Activated naive CD8-positive, alpha-beta T cell treated with anti-CD3 and anti-CD28 coated beads for 36 hours (primary cell): ENCODE measurements at regions not wholly inside any gene's neighbourhood (a gene's known extent, or its start where the extent isn't known, plus 50 kb on each side); places are given as distances from the start of the nearest gene placed in this dataset.

Experiments
- DNase-seq: peaks from one replicate; pipeline ENCODE4 v3.0.0; 2021
- H3K27ac Mint-ChIP-seq: one replicate; pipeline ENCODE4 v1.8.0; 2022; ENCODE audit warnings: mild to moderate bottlenecking, moderate library complexity, mixed read lengths
- H3K27me3 Mint-ChIP-seq: one replicate; pipeline ENCODE4 v1.8.0; 2022; ENCODE audit warnings: mild to moderate bottlenecking, mixed read lengths
- H3K36me3 Mint-ChIP-seq: one replicate; pipeline ENCODE4 v1.8.0; 2021; ENCODE audit warnings: mild to moderate bottlenecking, mixed read lengths
- H3K4me1 Mint-ChIP-seq: one replicate; pipeline ENCODE4 v1.8.0; 2021; ENCODE audit warnings: mixed read lengths
- H3K4me3 Mint-ChIP-seq: one replicate; pipeline ENCODE4 v1.8.0; 2022; ENCODE audit warnings: mild to moderate bottlenecking, moderate library complexity, mixed read lengths
- H3K9me3 Mint-ChIP-seq: one replicate; pipeline ENCODE4 v1.8.0; 2022; ENCODE audit warnings: mixed read lengths

GRCh38 chr6:166073082-166073481, 94.6 kb downstream of the TBXT start:
- Mint-ChIP-seq H3K27ac (no peak overlapping the region), H3K4me3 (no peak overlapping the region), H3K4me1 (no peaks in the 10 kb centered on the region), H3K27me3 (peaks cover 14% of the 10 kb centered on the region), H3K36me3 (no peaks in the 10 kb centered on the region), H3K9me3 (peaks cover 11% of the 10 kb centered on the region)
- DNase-seq: no peak

GRCh38 chr6:166068768-166069167, 98.9 kb downstream of the TBXT start:
- H3K4me1 Mint-ChIP-seq: no peaks in the 10 kb centered on the region
- no peak for DNase-seq
- H3K9me3 Mint-ChIP-seq: peaks cover 14% of the 10 kb centered on the region
- no peaks in the 10 kb centered on the region for H3K36me3 Mint-ChIP-seq
- H3K4me3 Mint-ChIP-seq: no peak overlapping the region
- H3K27me3 Mint-ChIP-seq: peaks cover 14% of the 10 kb centered on the region
- no peak overlapping the region for H3K27ac Mint-ChIP-seq

GRCh38 chr6:166058064-166058739, 109.4 kb downstream of the TBXT start:
- Mint-ChIP-seq H3K27me3 (peaks cover 6% of the 10 kb centered on the region), H3K9me3 (peaks cover 11% of the 10 kb centered on the region), H3K27ac (no peak overlapping the region), H3K4me3 (no peak overlapping the region), H3K36me3 (no peaks in the 10 kb centered on the region), H3K4me1 (no peaks in the 10 kb centered on the region)
- DNase-seq: no peak

- Mint-ChIP-seq H3K27me3 (peaks cover 6% of the 10 kb centered on the region), H3K4me1 (no peaks in the 10 kb centered on the region), H3K36me3 (no peaks in the 10 kb centered on the region), H3K9me3 (peaks cover 15% of the 10 kb centered on the region), H3K4me3 (no peak overlapping the region), H3K27ac (no peak overlapping the region)
- DNase-seq: no peak
These were observed 110.2 kb downstream of the TBXT start for GRCh38 chr6:166057431-166057830.

- H3K27me3 Mint-ChIP-seq: peaks cover 6% of the 10 kb centered on the region
- H3K27ac Mint-ChIP-seq: no peak overlapping the region
- peaks cover 19% of the 10 kb centered on the region for H3K9me3 Mint-ChIP-seq
- H3K4me1 Mint-ChIP-seq: no peaks in the 10 kb centered on the region
- DNase-seq: no peak
- H3K36me3 Mint-ChIP-seq: no peaks in the 10 kb centered on the region
- no peak overlapping the region for H3K4me3 Mint-ChIP-seq
These were observed 111.0 kb downstream of the TBXT start for GRCh38 chr6:166056637-166057036.

GRCh38 chr6:166055801-166056200, 111.8 kb downstream of the TBXT start:
- peaks cover 6% of the 10 kb centered on the region for H3K27me3 Mint-ChIP-seq
- DNase-seq: no peak
- H3K9me3 Mint-ChIP-seq: peaks cover 19% of the 10 kb centered on the region
- H3K36me3 Mint-ChIP-seq: no peaks in the 10 kb centered on the region
- no peak overlapping the region for H3K27ac Mint-ChIP-seq
- H3K4me3 Mint-ChIP-seq: no peak overlapping the region
- no peaks in the 10 kb centered on the region for H3K4me1 Mint-ChIP-seq

- H3K36me3 Mint-ChIP-seq: no peaks in the 10 kb centered on the region
- H3K4me3 Mint-ChIP-seq: no peak overlapping the region
- peaks cover 5% of the 10 kb centered on the region for H3K27me3 Mint-ChIP-seq
- H3K27ac Mint-ChIP-seq: no peak overlapping the region
- DNase-seq: no peak
- H3K4me1 Mint-ChIP-seq: no peaks in the 10 kb centered on the region
- H3K9me3 Mint-ChIP-seq: peaks cover 19% of the 10 kb centered on the region
These were observed 114.8 kb downstream of the TBXT start for GRCh38 chr6:166052837-166053236.

GRCh38 chr6:166050559-166050958, 117.1 kb downstream of the TBXT start:
- Mint-ChIP-seq H3K27me3 (no peaks in the 10 kb centered on the region), H3K36me3 (no peaks in the 10 kb centered on the region), H3K4me3 (no peak overlapping the region), H3K4me1 (no peaks in the 10 kb centered on the region), H3K27ac (no peak overlapping the region), H3K9me3 (peaks cover 19% of the 10 kb centered on the region)
- no peak for DNase-seq

GRCh38 chr6:166046982-166047381, 120.7 kb downstream of the TBXT start:
- Mint-ChIP-seq H3K4me3 (no peak overlapping the region), H3K27ac (no peak overlapping the region), H3K9me3 (peaks cover 2% of the 10 kb centered on the region), H3K27me3 (peaks cover 7% of the 10 kb centered on the region), H3K36me3 (no peaks in the 10 kb centered on the region), H3K4me1 (no peaks in the 10 kb centered on the region)
- DNase-seq: no peak

GRCh38 chr6:166046226-166046625, 121.4 kb downstream of the TBXT start:
- H3K36me3 Mint-ChIP-seq: no peaks in the 10 kb centered on the region
- no peaks in the 10 kb centered on the region for H3K9me3 Mint-ChIP-seq
- no peak overlapping the region for H3K4me3 Mint-ChIP-seq
- no peak overlapping the region for H3K27ac Mint-ChIP-seq
- H3K27me3 Mint-ChIP-seq: peaks cover 7% of the 10 kb centered on the region
- no peak for DNase-seq
- H3K4me1 Mint-ChIP-seq: no peaks in the 10 kb centered on the region

- peaks cover 7% of the 10 kb centered on the region for H3K27me3 Mint-ChIP-seq
- H3K9me3 Mint-ChIP-seq: no peaks in the 10 kb centered on the region
- no peaks in the 10 kb centered on the region for H3K4me1 Mint-ChIP-seq
- DNase-seq: no peak
- no peak overlapping the region for H3K4me3 Mint-ChIP-seq
- no peaks in the 10 kb centered on the region for H3K36me3 Mint-ChIP-seq
- H3K27ac Mint-ChIP-seq: no peak overlapping the region
These were observed 121.8 kb downstream of the TBXT start for GRCh38 chr6:166045860-166046200.

- DNase-seq: no peak
- Mint-ChIP-seq H3K27me3 (peaks cover 7% of the 10 kb centered on the region), H3K9me3 (no peaks in the 10 kb centered on the region), H3K4me3 (no peak overlapping the region), H3K27ac (no peak overlapping the region), H3K4me1 (no peaks in the 10 kb centered on the region), H3K36me3 (no peaks in the 10 kb centered on the region)
These were observed 122.3 kb downstream of the TBXT start for GRCh38 chr6:166045173-166045859.

- no peak overlapping the region for H3K4me3 Mint-ChIP-seq
- peaks cover 13% of the 10 kb centered on the region for H3K9me3 Mint-ChIP-seq
- DNase-seq: no peak
- no peak overlapping the region for H3K27ac Mint-ChIP-seq
- H3K27me3 Mint-ChIP-seq: peaks cover 12% of the 10 kb centered on the region
- no peaks in the 10 kb centered on the region for H3K36me3 Mint-ChIP-seq
- H3K4me1 Mint-ChIP-seq: no peaks in the 10 kb centered on the region
These were observed 126.4 kb downstream of the TBXT start for GRCh38 chr6:166041277-166041676.

GRCh38 chr6:166040292-166040691, 127.4 kb downstream of the TBXT start:
- Mint-ChIP-seq H3K4me1 (no peaks in the 10 kb centered on the region), H3K27me3 (peaks cover 12% of the 10 kb centered on the region)

GRCh38 chr6:166036316-166037095, 131.1 kb downstream of the TBXT start:
- no peaks in the 10 kb centered on the region for H3K4me1 Mint-ChIP-seq

More at GRCh38 chr6:166040292-166040691, 127.4 kb downstream of the TBXT start:
- Mint-ChIP-seq H3K27ac (no peak overlapping the region), H3K36me3 (no peaks in the 10 kb centered on the region), H3K4me3 (no peak overlapping the region), H3K9me3 (peaks cover 13% of the 10 kb centered on the region)
- no peak for DNase-seq

More at GRCh38 chr6:166036316-166037095, 131.1 kb downstream of the TBXT start:
- no peak for DNase-seq
- Mint-ChIP-seq H3K27ac (no peak overlapping the region), H3K36me3 (no peaks in the 10 kb centered on the region), H3K4me3 (no peak overlapping the region), H3K9me3 (peaks cover 13% of the 10 kb centered on the region), H3K27me3 (peaks cover 5% of the 10 kb centered on the region)
